IMR-90 (cell line): ENCODE measurements at regions not wholly inside any gene's neighbourhood (a gene's known extent, or its start where the extent isn't known, plus 50 kb on each side); places are given as distances from the start of the nearest gene placed in this dataset.

Experiments used
- ATAC-seq: fragments of 200-7000 bp; cut with Tn5 transposase; 2 replicates; pipeline ENCODE4 v1.9.1; 2020; ENCODE audit warnings: low read depth, mild to moderate bottlenecking, moderate library complexity
- BruUV-seq: library from RNA; stranded (reverse); fragments of 400-500 nt; replicated peaks from 2 replicates; lab custom pipeline; 2021; lab: Mats Ljungman, UMichigan
- CTCF ChIA-PET: fragments of 300-600 bp; formaldehyde crosslinking; extraction: SDS; loops from one replicate; lab custom pipeline; 2021; ENCODE audit warnings: antibody characterized with exemption; lab: Yijun Ruan, JAX
- POLR2A ChIA-PET: fragments of 300-600 bp; sonication (Branson Sonifier 250); formaldehyde crosslinking; loops from one replicate; lab custom pipeline; 2022; ENCODE audit warnings: antibody characterized with exemption; ENCODE audit not compliant: unreplicated experiment; lab: Charles Lee
- DNase-seq: peaks from one replicate; pipeline ENCODE4 v3.0.0; 2013
- H2AFZ ChIP-seq: replicated peaks from 2 replicates; pipeline ENCODE3; 2013; ENCODE audit warnings: low read length, mild to moderate bottlenecking; ENCODE audit not compliant: poor library complexity
- H2AK5ac ChIP-seq: 2 replicates; pipeline ENCODE4 v1.6.1; 2013; ENCODE audit warnings: low read depth, low read length, inconsistent platforms
- H2AK9ac ChIP-seq: replicated peaks from 2 replicates; pipeline ENCODE3; 2013; ENCODE audit warnings: mild to moderate bottlenecking, low read depth, low read length, moderate library complexity; ENCODE audit not compliant: poor library complexity
- H2BK120ac ChIP-seq: 2 replicates; pipeline ENCODE4 v1.6.1; 2013; ENCODE audit warnings: low read depth, low read length, inconsistent platforms
- H2BK15ac ChIP-seq: 3 replicates; pipeline ENCODE4 v1.6.1; 2013; ENCODE audit warnings: low read depth, low read length, inconsistent platforms
- H2BK20ac ChIP-seq: 2 replicates; pipeline ENCODE4 v1.6.1; 2013; ENCODE audit warnings: low read depth, mild to moderate bottlenecking, inconsistent platforms, low read length, moderate library complexity
- H2BK5ac ChIP-seq: 2 replicates; pipeline ENCODE4 v1.6.1; 2013; ENCODE audit warnings: mild to moderate bottlenecking, low read depth, low read length, inconsistent platforms; ENCODE audit not compliant: poor library complexity, severe bottlenecking
- H3K14ac ChIP-seq: replicated peaks from 2 replicates; pipeline ENCODE4 v1.6.1; 2013; ENCODE audit warnings: low read depth, low read length, inconsistent platforms
- H3K18ac ChIP-seq: 2 replicates; pipeline ENCODE4 v1.6.1; 2013; ENCODE audit warnings: low read depth, low read length, control low read depth
- H3K23ac ChIP-seq: 2 replicates; pipeline ENCODE4 v1.6.1; 2013; ENCODE audit warnings: low read depth, low read length, inconsistent platforms
- H3K27ac ChIP-seq: 2 replicates; pipeline ENCODE4 v1.5.1; 2013; ENCODE audit warnings: mild to moderate bottlenecking, control low read depth, low read length; ENCODE audit not compliant: insufficient read depth
- H3K27me3 ChIP-seq: 2 replicates; pipeline ENCODE4 v1.6.1; 2013; ENCODE audit warnings: low read length; ENCODE audit not compliant: control insufficient read depth, insufficient read depth
- H3K36me3 ChIP-seq: 2 replicates; pipeline ENCODE4 v1.6.1; 2013; ENCODE audit warnings: low read length, mixed read lengths; ENCODE audit not compliant: control insufficient read depth, insufficient read depth
- H3K4ac ChIP-seq: 2 replicates; pipeline ENCODE4 v1.6.1; 2013; ENCODE audit warnings: low read depth, low read length, inconsistent platforms
- H3K4me1 ChIP-seq: 2 replicates; pipeline ENCODE4 v1.6.1; 2013; ENCODE audit warnings: low read length, mixed read lengths; ENCODE audit not compliant: control insufficient read depth, insufficient read depth
- H3K4me2 ChIP-seq: 2 replicates; pipeline ENCODE4 v1.6.1; 2013; ENCODE audit warnings: low read depth, mild to moderate bottlenecking, control low read depth, low read length, moderate library complexity
- H3K4me3 ChIP-seq: 2 replicates; pipeline ENCODE4 v1.5.1; 2013; ENCODE audit warnings: low read depth, mild to moderate bottlenecking, control low read depth, low read length, moderate library complexity; ENCODE audit not compliant: insufficient read depth
- H3K56ac ChIP-seq: 2 replicates; pipeline ENCODE4 v1.6.1; 2013; ENCODE audit warnings: low read length, inconsistent platforms; ENCODE audit not compliant: insufficient read depth; ENCODE audit errors: extremely low read depth
- H3K79me1 ChIP-seq, 2 experiments: 2 replicates each; pipeline ENCODE4 v1.6.1; 2013; ENCODE audit warnings: low read length in 2 of 2, inconsistent platforms in 1 of 2, low read depth in 1 of 2
- H3K9ac ChIP-seq: 2 replicates; pipeline ENCODE4 v1.6.1; 2013; ENCODE audit warnings: low read depth, low read length, control low read depth
- H3K9me1 ChIP-seq: 2 replicates; pipeline ENCODE4 v1.6.1; 2013; ENCODE audit warnings: low read length, inconsistent platforms; ENCODE audit not compliant: insufficient read depth
- H3K9me3 ChIP-seq: 2 replicates; pipeline ENCODE4 v1.6.1; 2013; ENCODE audit warnings: low read length; ENCODE audit not compliant: control insufficient read depth, insufficient read depth
- H4K20me1 ChIP-seq: 2 replicates; pipeline ENCODE4 v1.6.1; 2013; ENCODE audit warnings: low read length, inconsistent platforms; ENCODE audit not compliant: insufficient read depth
- H4K5ac ChIP-seq: 2 replicates; pipeline ENCODE4 v1.6.1; 2013; ENCODE audit warnings: mild to moderate bottlenecking, low read depth, low read length, control low read depth
- H4K8ac ChIP-seq, 2 experiments: 2 replicates each; pipeline ENCODE4 v1.6.1; 2013; ENCODE audit warnings: low read depth in 2 of 2, low read length in 2 of 2, control low read depth in 1 of 2, inconsistent platforms in 1 of 2
- H4K91ac ChIP-seq: 2 replicates; pipeline ENCODE4 v1.6.1; 2013; ENCODE audit warnings: low read depth, low read length, inconsistent platforms; ENCODE audit not compliant: insufficient read depth
- BHLHE40 ChIP-seq: fragments of 150-350 bp; IDR thresholded peaks from 2 replicates; pipeline ENCODE4 v1.6.1; 2016; ENCODE audit warnings: mild to moderate bottlenecking, low read depth, low read length
- CEBPB ChIP-seq: IDR thresholded peaks from 2 replicates; pipeline ENCODE4 v1.6.1; 2012; ENCODE audit warnings: low read depth, low read length, improper control_type of control experiment
- CHD1 ChIP-seq: IDR thresholded peaks from 2 replicates; pipeline ENCODE4 v1.6.1; 2012; ENCODE audit warnings: low read depth, low read length, improper control_type of control experiment
- CTCF ChIP-seq: conservative IDR thresholded peaks from 2 replicates; pipeline ENCODE4 v1.5.1; 2012; ENCODE audit warnings: mild to moderate bottlenecking, low read depth, low read length, improper control_type of control experiment
- FOS ChIP-seq: fragments of 150-350 bp; IDR thresholded peaks from 2 replicates; pipeline ENCODE4 v1.6.1; 2016; ENCODE audit warnings: low read depth, low read length
- MAFK ChIP-seq: IDR thresholded peaks from 2 replicates; pipeline ENCODE4 v1.6.1; 2012; ENCODE audit warnings: low read depth, low read length, improper control_type of control experiment
- MAZ ChIP-seq: IDR thresholded peaks from 2 replicates; pipeline ENCODE4 v1.6.1; 2012; ENCODE audit warnings: low read depth, mild to moderate bottlenecking, low read length, improper control_type of control experiment, moderate library complexity, borderline replicate concordance
- MXI1 ChIP-seq: IDR thresholded peaks from 2 replicates; pipeline ENCODE4 v1.6.1; 2012; ENCODE audit warnings: low read depth, mild to moderate bottlenecking, low read length, moderate library complexity, borderline replicate concordance
- NFE2L2 ChIP-seq: fragments of 150-350 bp; IDR thresholded peaks from 2 replicates; pipeline ENCODE4 v1.6.1; 2016; ENCODE audit warnings: low read depth, mild to moderate bottlenecking, low read length
- POLR2A ChIP-seq: IDR thresholded peaks from 2 replicates; pipeline ENCODE4 v1.6.1; 2012; ENCODE audit warnings: mild to moderate bottlenecking, low read depth, low read length
- RAD21 ChIP-seq: IDR thresholded peaks from 2 replicates; pipeline ENCODE4 v1.6.1; 2012; ENCODE audit warnings: low read length, improper control_type of control experiment
- RCOR1 ChIP-seq: IDR thresholded peaks from 2 replicates; pipeline ENCODE4 v1.6.1; 2012; ENCODE audit warnings: mild to moderate bottlenecking, low read length, improper control_type of control experiment; ENCODE audit not compliant: insufficient replicate concordance
- RFX5 ChIP-seq: IDR thresholded peaks from 2 replicates; pipeline ENCODE4 v1.8.0; 2012; ENCODE audit warnings: low read depth, mild to moderate bottlenecking, low read length, moderate library complexity
- SMC3 ChIP-seq: fragments of 150-350 bp; IDR thresholded peaks from 2 replicates; pipeline ENCODE4 v1.6.1; 2016; ENCODE audit warnings: low read depth, mild to moderate bottlenecking, antibody characterized with exemption, low read length, moderate library complexity
- USF2 ChIP-seq: fragments of 150-350 bp; IDR thresholded peaks from 2 replicates; pipeline ENCODE4 v1.6.1; 2017; ENCODE audit warnings: mild to moderate bottlenecking, antibody characterized with exemption, low read length, low read depth
- WGBS, 2 experiments: methylation state at CpG; one replicate each; pipeline versions ENCODE4 v1.1.5 to v1.1.7; 2013; ENCODE audit warnings: missing lambda C conversion rate in 2 of 2; ENCODE audit not compliant: insufficient read length in 1 of 2; ENCODE audit errors: extremely low coverage in 2 of 2; 5-methylcytosine and 5-hydroxymethylcytosine counted together
- dilution Hi-C: fragments of 300-500 bp; cut with HindIII; formaldehyde crosslinking; loops from one replicate; pipeline ENCODE4 v1.14.3; 2018; ENCODE audit warnings: low sequenced_read_pairs; ENCODE audit not compliant: unreplicated experiment
- in situ Hi-C: fragments of 300-500 bp; cut with MboI; formaldehyde crosslinking; loops from 3 replicates; pipeline ENCODE4 v1.14.3; 2019; ENCODE audit warnings: low sequenced_read_pairs, inconsistent platforms, mixed read lengths
- intact Hi-C: fragments of 100-400 bp; cut with micrococcal nuclease; formaldehyde crosslinking; loops from 2 replicates; pipeline ENCODE4 v1.10.0; 2022
- TF ChIP-seq, protein P1 (sequence below): fragments of 150-350 bp; IDR thresholded peaks from 2 replicates; pipeline ENCODE4 v1.6.1; 2016; ENCODE audit warnings: low read depth, mild to moderate bottlenecking, low read length, moderate library complexity, borderline replicate concordance

DNA sequence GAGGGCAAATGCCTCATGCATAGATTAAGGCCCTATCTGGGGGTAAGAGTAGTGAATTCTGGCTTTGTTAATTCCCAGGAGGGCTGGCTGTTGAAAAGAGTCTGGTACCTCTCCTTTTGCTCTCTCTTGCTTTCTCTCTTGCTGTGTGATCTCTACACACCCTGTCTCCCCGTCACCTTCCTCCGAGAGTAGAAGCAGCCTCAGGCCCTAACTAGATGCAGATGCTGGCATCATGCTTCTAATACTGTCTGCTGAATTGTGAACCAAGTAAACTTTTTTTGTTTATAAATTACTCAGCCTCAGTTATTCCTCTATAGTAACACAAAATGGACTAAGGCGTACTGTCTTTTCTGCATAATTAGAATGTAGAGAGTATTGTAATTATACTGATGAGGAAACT is 908.1 kb downstream of the DIPK2A start:
- no peak overlapping the region for H3K9ac ChIP-seq
- no peak overlapping the region for H2BK120ac ChIP-seq
- no peak overlapping the region for H4K91ac ChIP-seq
- H3K4me1 ChIP-seq: no peaks in the 10 kb centered on the region
- WGBS, 2 experiments: no CpG with 5 or more reads among the region's 3 CpGs
- no peaks in the 10 kb centered on the region for H3K9me1 ChIP-seq
- no peak overlapping the region for H2BK5ac ChIP-seq
- ATAC-seq (no peak), DNase-seq (no peak)
- POLR2A ChIA-PET: no interaction called here
- no peak overlapping the region for H2AK5ac ChIP-seq
- no peak overlapping the region for H4K8ac ChIP-seq
- dilution Hi-C loops (no loop called here), intact Hi-C loops (no loop called here), in situ Hi-C loops (no loop called here)
- H3K36me3 ChIP-seq: no peaks in the 10 kb centered on the region
- no peak overlapping the region for H3K56ac ChIP-seq
- H3K23ac ChIP-seq: no peak overlapping the region
- H3K9me3 ChIP-seq: no peaks in the 10 kb centered on the region; the same call in 1 of the 2 replicates
- H3K79me1 ChIP-seq: no peaks in the 10 kb centered on the region
- no peaks in the 10 kb centered on the region for H4K20me1 ChIP-seq
- no peak overlapping the region for H2BK20ac ChIP-seq
- no peak overlapping the region for H2AFZ ChIP-seq
- no peak overlapping the region for H3K4me3 ChIP-seq
- no peaks in the 10 kb centered on the region for H3K27me3 ChIP-seq
- H3K14ac ChIP-seq: no peak overlapping the region
- H3K18ac ChIP-seq: no peak overlapping the region
- CTCF ChIA-PET: no interaction called here
- no peak overlapping the region for H3K4ac ChIP-seq
- no peak overlapping the region for H3K4me2 ChIP-seq
- TF ChIP-seq NFE2L2 (no peak), SMC3 (no peak), CHD1 (no peak), BHLHE40 (no peak), CEBPB (no peak), MAZ (no peak), FOS (no peak), POLR2A (no peak), MXI1 (no peak), CTCF (no peak), RAD21 (no peak), RFX5 (no peak), USF2 (no peak), RCOR1 (no peak), MAFK (no peak)
- TF ChIP-seq, protein P1, sequence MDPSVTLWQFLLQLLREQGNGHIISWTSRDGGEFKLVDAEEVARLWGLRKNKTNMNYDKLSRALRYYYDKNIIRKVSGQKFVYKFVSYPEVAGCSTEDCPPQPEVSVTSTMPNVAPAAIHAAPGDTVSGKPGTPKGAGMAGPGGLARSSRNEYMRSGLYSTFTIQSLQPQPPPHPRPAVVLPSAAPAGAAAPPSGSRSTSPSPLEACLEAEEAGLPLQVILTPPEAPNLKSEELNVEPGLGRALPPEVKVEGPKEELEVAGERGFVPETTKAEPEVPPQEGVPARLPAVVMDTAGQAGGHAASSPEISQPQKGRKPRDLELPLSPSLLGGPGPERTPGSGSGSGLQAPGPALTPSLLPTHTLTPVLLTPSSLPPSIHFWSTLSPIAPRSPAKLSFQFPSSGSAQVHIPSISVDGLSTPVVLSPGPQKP: no peak
- no peak overlapping the region for H3K27ac ChIP-seq
- no TSS peak for BruUV-seq
- H4K5ac ChIP-seq: no peak overlapping the region
- H2BK15ac ChIP-seq: no peak overlapping the region
- H2AK9ac ChIP-seq: no peak overlapping the region
